A549 (cell line): ENCODE measurements at regions not wholly inside any gene's neighbourhood (a gene's known extent, or its start where the extent isn't known, plus 50 kb on each side); places are given as distances from the start of the nearest gene placed in this dataset.

Experiments
- CTCF ChIP-seq: fragments of >200 bp; sonication (Bioruptor Twin); formaldehyde crosslinking; IDR thresholded peaks from 3 replicates; pipeline ENCODE4 v1.5.1; 2016
- JUNB ChIP-seq: fragments of >200 bp; sonication (Bioruptor Twin); formaldehyde crosslinking; IDR thresholded peaks from 2 replicates; pipeline ENCODE4 v1.6.1; 2016
- PBX3 ChIP-seq: IDR thresholded peaks from 2 replicates; pipeline ENCODE4 v1.6.1; 2012
- POLR2A ChIP-seq: IDR thresholded peaks from 2 replicates; pipeline ENCODE4 v1.6.1; 2012; ENCODE audit warnings: mild to moderate bottlenecking, low read length
- REST ChIP-seq: fragments of 200-600 bp; sonication (generic); IDR thresholded peaks from 2 replicates; pipeline ENCODE4 v1.6.1; 2016; ENCODE audit warnings: antibody characterized with exemption, mild to moderate bottlenecking, moderate library complexity
- SREBF2 ChIP-seq: fragments of 450-650 bp; IDR thresholded peaks from 2 replicates; pipeline ENCODE4 v1.6.1; 2014; ENCODE audit warnings: mild to moderate bottlenecking, moderate library complexity
- ZNF302 ChIP-seq: fragments of 250-450 bp; sonication (Bioruptor Pico); IDR thresholded peaks from 2 replicates; pipeline ENCODE4 v1.9.0; 2021; ENCODE audit warnings: inconsistent platforms, mild to moderate bottlenecking, moderate library complexity

- TF ChIP-seq CTCF (no peak), REST (no peak), PBX3 (no peak), JUNB (no peak), POLR2A (no peak), ZNF302 (CRISPR knock-in tag) (no peak), SREBF2 (no peak)
Measured at GRCh38 chr14:27409944-27410343, 812.1 kb upstream of the NOVA1 start.
